Karpas-422 (cell line): ENCODE measurements at regions not wholly inside any gene's neighbourhood (a gene's known extent, or its start where the extent isn't known, plus 50 kb on each side); places are given as distances from the start of the nearest gene placed in this dataset.

Source experiments
- DNase-seq: peaks from one replicate; pipeline ENCODE4 v3.0.0-alpha.2; 2015
- H2AFZ ChIP-seq: fragments of 200-600 bp; sonication (generic); 2 replicates; pipeline ENCODE4 v1.6.1; 2014; ENCODE audit warnings: antibody characterized with exemption, low read length, mixed read lengths
- H3K27ac ChIP-seq: fragments of 200-600 bp; sonication (generic); 2 replicates; pipeline ENCODE4 v1.5.1; 2014; ENCODE audit warnings: mild to moderate bottlenecking, low read length, moderate library complexity
- H3K27me3 ChIP-seq: fragments of 200-600 bp; sonication (generic); 2 replicates; pipeline ENCODE4 v1.6.1; 2014; ENCODE audit warnings: low read length, mixed read lengths
- H3K36me3 ChIP-seq: fragments of 200-600 bp; sonication (generic); 2 replicates; pipeline ENCODE4 v1.6.1; 2014; ENCODE audit warnings: low read length, mixed read lengths; ENCODE audit not compliant: insufficient read depth
- H3K4me1 ChIP-seq: fragments of 200-600 bp; sonication (generic); 2 replicates; pipeline ENCODE4 v1.6.1; 2014; ENCODE audit warnings: mild to moderate bottlenecking, low read length, mixed read lengths
- H3K4me2 ChIP-seq: fragments of 200-600 bp; sonication (generic); 2 replicates; pipeline ENCODE4 v1.6.1; 2014; ENCODE audit warnings: low read length, low read depth, mild to moderate bottlenecking; ENCODE audit not compliant: poor library complexity, severe bottlenecking
- H3K4me3 ChIP-seq: fragments of 200-600 bp; sonication (generic); 2 replicates; pipeline ENCODE4 v1.5.1; 2014; ENCODE audit warnings: mild to moderate bottlenecking, antibody characterized with exemption, low read length, mixed read lengths
- H3K79me2 ChIP-seq: fragments of 200-600 bp; sonication (generic); 2 replicates; pipeline ENCODE4 v1.6.1; 2014; ENCODE audit warnings: mild to moderate bottlenecking, low read length, mixed read lengths
- H3K9ac ChIP-seq: fragments of 200-600 bp; sonication (generic); 2 replicates; pipeline ENCODE4 v1.6.0; 2014; ENCODE audit warnings: low read length
- H3K9me2 ChIP-seq: fragments of 200-600 bp; sonication (generic), shearing (Covaris generic); replicated peaks from 2 replicates; pipeline ENCODE4 v1.6.0; 2014; ENCODE audit warnings: mild to moderate bottlenecking, low read length, moderate library complexity; ENCODE audit not compliant: insufficient read depth
- H3K9me3 ChIP-seq: fragments of 300-700, 200-600 bp; sonication (generic); 2 replicates; pipeline ENCODE4 v1.6.1; 2014; ENCODE audit warnings: low read length, mixed read lengths
- H4K20me1 ChIP-seq: fragments of 200-600 bp; sonication (generic); 2 replicates; pipeline ENCODE4 v1.6.1; 2014; ENCODE audit warnings: mild to moderate bottlenecking, antibody characterized with exemption, low read length, low read depth; ENCODE audit not compliant: insufficient read depth

DNA sequence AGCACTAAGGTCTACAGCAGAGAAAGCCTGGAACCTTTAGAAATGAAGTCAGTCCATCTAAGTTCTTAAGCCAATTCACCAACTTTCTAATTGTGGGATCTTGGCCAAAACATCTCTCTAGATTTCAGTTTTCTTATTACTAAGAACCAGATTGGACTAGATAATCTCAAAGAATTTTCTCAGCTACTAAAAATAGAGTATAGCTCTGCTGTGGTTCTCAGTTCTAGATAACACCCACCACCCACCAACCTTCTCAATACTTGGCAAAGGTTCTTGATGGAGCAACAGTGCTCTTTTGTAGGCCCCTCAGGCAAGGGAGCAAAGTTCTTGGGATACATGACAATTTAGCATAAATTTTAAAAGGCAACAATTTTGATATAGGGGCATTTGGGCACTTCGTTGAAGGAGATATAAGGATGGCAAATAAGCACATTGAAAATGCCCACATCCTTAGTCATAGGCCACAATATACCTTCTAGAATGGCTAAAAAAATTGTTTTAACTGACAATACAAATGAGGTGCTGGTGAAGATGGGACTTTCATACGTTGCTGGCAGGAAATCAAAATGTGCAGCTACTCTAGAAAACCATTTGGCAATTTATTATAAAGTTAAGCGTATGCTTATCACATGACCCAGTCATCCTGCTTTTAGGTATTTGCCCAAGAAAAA is 74.4 kb upstream of the TMEM132E start:
- no peak overlapping the region for H3K4me3 ChIP-seq
- no peaks in the 10 kb centered on the region for H4K20me1 ChIP-seq
- no peak overlapping the region for H2AFZ ChIP-seq
- no peaks in the 10 kb centered on the region for H3K27me3 ChIP-seq
- H3K27ac ChIP-seq = no peak overlapping the region
- H3K36me3 ChIP-seq = no peaks in the 10 kb centered on the region
- H3K79me2 ChIP-seq = no peaks in the 10 kb centered on the region
- H3K4me2 ChIP-seq = no peak overlapping the region
- H3K9ac ChIP-seq = no peak overlapping the region
- H3K9me2 ChIP-seq = no peaks in the 10 kb centered on the region
- H3K9me3 ChIP-seq = no peaks in the 10 kb centered on the region
- no peak for DNase-seq
- no peaks in the 10 kb centered on the region for H3K4me1 ChIP-seq

DNA sequence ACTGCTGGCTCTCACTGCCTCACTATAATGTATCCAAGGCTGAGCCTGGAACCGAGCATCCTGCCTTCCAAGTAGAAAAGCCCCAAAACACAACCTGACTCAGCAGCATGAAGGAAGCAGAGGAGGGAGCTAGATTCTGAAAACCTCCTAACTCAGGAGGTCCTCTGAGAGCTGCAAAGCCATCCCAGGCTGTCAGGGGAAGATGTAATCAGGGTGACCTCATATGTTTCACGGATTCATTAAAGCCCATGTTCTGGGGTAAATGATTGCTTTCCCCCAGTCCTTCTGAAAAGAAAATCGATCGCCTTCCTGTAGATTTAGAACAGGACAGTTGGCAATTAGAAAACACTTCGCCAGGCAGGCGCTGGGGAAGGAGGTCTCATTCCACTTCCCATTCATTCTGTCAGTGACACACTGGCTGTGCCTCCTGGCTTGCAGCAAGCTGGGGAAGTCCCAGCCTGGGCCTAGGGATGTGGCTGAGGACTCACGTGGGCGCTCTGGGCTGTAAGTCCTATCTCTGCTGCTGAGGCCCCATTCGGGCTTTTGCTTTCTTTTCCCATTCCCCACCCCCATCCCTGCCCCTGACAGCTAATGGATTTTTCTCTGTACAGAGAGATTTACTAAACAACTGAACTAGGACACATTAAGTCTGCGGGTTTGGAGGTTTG is 75.7 kb upstream of the TMEM132E start:
- no peaks in the 10 kb centered on the region for H3K36me3 ChIP-seq
- H4K20me1 ChIP-seq = no peaks in the 10 kb centered on the region
- H3K4me2 ChIP-seq = no peak overlapping the region
- H3K9me3 ChIP-seq = no peaks in the 10 kb centered on the region
- no peaks in the 10 kb centered on the region for H3K4me1 ChIP-seq
- no peaks in the 10 kb centered on the region for H3K79me2 ChIP-seq
- H3K9ac ChIP-seq = no peak overlapping the region
- H3K27ac ChIP-seq = no peak overlapping the region
- H3K9me2 ChIP-seq = no peaks in the 10 kb centered on the region
- no peak for DNase-seq
- no peaks in the 10 kb centered on the region for H3K27me3 ChIP-seq
- H2AFZ ChIP-seq = no peak overlapping the region
- H3K4me3 ChIP-seq = no peak overlapping the region

DNA sequence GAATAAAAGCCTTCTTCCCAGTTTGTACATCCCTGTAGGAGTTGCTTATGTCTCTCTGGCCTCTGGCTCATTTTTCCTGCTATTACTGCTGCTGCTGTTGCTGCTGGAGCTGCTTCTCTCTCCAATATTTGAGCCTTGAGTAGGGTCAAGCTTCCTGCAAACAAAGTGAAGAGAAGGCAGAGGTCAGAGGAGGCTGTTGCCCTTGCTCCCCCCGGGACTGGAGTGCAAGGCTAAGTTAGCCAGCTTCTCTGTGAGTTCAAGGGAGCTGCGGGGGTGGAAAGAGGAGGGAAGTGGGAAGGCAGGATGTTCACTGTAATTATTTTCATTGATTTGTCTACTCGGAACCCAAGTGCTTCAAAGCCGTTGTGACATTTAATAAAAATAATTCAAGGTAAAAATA is 77.0 kb upstream of the TMEM132E start:
- no peaks in the 10 kb centered on the region for H3K36me3 ChIP-seq
- H3K9ac ChIP-seq = no peak overlapping the region
- no peaks in the 10 kb centered on the region for H3K9me2 ChIP-seq
- H4K20me1 ChIP-seq = no peaks in the 10 kb centered on the region
- H2AFZ ChIP-seq = no peak overlapping the region
- no peaks in the 10 kb centered on the region for H3K27me3 ChIP-seq
- H3K9me3 ChIP-seq = no peaks in the 10 kb centered on the region
- no peaks in the 10 kb centered on the region for H3K4me1 ChIP-seq
- H3K4me2 ChIP-seq = no peak overlapping the region
- no peak overlapping the region for H3K4me3 ChIP-seq
- H3K79me2 ChIP-seq = no peaks in the 10 kb centered on the region
- no peak for DNase-seq
- no peak overlapping the region for H3K27ac ChIP-seq

DNA sequence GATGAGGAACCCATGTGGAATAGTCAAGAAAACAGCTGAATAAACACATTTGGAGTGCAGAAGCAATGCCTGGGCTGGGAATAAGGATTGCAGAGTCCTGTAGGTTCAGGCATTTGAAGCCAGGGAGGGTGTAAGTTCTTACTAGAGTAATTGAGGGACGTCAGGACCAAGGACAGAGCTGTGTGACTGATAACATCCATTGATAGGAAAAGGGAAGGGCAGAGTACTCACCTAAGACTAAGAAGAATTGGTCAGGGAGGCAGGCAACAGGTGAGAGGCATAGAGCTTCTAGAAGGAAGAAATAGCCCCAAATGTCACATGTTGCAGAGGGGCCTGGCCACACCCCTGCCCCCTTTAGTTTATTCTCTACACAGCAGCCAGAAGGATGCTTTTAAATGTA is 79.8 kb upstream of the TMEM132E start:
- no peaks in the 10 kb centered on the region for H3K79me2 ChIP-seq
- no peak overlapping the region for H3K9ac ChIP-seq
- no peaks in the 10 kb centered on the region for H3K4me1 ChIP-seq
- H2AFZ ChIP-seq = no peak overlapping the region
- no peaks in the 10 kb centered on the region for H3K9me3 ChIP-seq
- H3K4me2 ChIP-seq = no peak overlapping the region
- no peaks in the 10 kb centered on the region for H3K9me2 ChIP-seq
- DNase-seq = peak; percentile 71
- no peak overlapping the region for H3K4me3 ChIP-seq
- H3K27me3 ChIP-seq = no peaks in the 10 kb centered on the region
- H3K36me3 ChIP-seq = no peaks in the 10 kb centered on the region
- H4K20me1 ChIP-seq = no peaks in the 10 kb centered on the region
- no peak overlapping the region for H3K27ac ChIP-seq

DNA sequence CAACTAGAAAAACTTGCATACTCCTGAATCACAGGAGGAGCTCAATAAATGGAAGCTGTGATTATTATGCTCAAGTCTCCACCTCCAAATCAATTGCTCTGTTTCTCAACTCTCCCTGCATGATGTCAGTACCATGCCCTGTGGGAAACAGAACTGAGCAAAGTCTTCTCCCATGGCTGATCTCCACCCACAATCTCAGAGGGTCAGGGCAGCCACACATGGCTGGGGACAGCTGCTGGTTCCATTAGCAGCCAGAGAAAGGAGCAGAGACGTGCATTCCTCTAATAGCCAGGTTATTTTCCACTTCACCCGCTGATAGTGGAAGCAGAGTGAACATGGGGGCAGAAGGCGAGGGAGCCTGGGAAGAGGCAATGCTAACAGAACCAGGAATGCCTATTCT is 85.5 kb upstream of the TMEM132E start:
- H3K4me3 ChIP-seq = no peak overlapping the region
- no peaks in the 10 kb centered on the region for H3K27me3 ChIP-seq
- no peaks in the 10 kb centered on the region for H3K9me2 ChIP-seq
- no peaks in the 10 kb centered on the region for H3K36me3 ChIP-seq
- no peak overlapping the region for H3K4me2 ChIP-seq
- H3K9me3 ChIP-seq = no peaks in the 10 kb centered on the region
- DNase-seq = no peak
- H4K20me1 ChIP-seq = no peaks in the 10 kb centered on the region
- no peak overlapping the region for H2AFZ ChIP-seq
- no peak overlapping the region for H3K9ac ChIP-seq
- H3K27ac ChIP-seq = no peak overlapping the region
- no peaks in the 10 kb centered on the region for H3K79me2 ChIP-seq
- no peaks in the 10 kb centered on the region for H3K4me1 ChIP-seq

DNA sequence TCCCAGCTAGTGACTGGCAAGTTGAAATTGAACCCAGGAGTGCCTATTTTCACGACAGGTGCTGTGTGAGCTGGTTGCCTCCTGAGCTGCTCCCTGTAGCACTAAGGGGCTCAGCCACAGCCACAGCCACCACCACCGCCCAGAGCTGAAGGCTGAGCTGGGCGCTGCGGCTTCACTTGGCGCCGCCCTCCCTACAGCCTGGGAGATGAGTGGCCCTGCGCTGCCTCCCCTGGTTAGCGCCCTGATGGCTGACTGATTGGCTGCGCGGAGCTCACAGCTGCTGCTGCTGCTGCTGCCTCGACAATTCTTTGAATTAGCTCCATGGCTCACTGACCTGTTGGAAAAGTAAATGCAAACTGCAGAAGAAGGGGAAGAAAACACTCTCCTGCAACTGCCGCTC is 91.8 kb upstream of the TMEM132E start:
- no peaks in the 10 kb centered on the region for H3K27me3 ChIP-seq
- H3K27ac ChIP-seq = no peak overlapping the region
- no peak for DNase-seq

DNA sequence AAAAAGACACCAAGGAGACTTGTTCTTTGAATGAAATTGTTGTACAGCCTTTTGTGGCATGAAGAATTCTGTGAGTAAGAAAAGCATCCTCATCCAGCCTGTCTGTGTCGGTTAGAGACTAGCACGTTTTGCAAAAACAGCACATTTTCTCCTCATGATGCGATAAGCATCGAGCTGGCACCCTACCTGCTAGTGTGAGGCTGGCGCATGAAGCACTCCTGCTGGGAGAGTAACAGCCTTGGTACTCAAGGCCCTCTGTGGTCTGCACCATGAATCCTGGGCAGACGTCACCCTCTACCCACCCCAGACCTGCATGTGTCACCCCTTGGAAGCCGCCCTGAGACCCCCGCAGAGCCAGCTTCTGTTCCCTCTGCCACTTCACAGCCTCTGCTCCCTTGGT is 92.6 kb upstream of the TMEM132E start:
- H3K9ac ChIP-seq = no peak overlapping the region
- H3K4me2 ChIP-seq = no peak overlapping the region
- no peak overlapping the region for H3K4me3 ChIP-seq
- no peaks in the 10 kb centered on the region for H3K27me3 ChIP-seq
- DNase-seq = no peak
- no peaks in the 10 kb centered on the region for H3K9me2 ChIP-seq
- H2AFZ ChIP-seq = no peak overlapping the region
- H3K9me3 ChIP-seq = no peaks in the 10 kb centered on the region
- no peaks in the 10 kb centered on the region for H3K4me1 ChIP-seq
- no peak overlapping the region for H3K27ac ChIP-seq
- no peaks in the 10 kb centered on the region for H3K36me3 ChIP-seq
- H3K79me2 ChIP-seq = no peaks in the 10 kb centered on the region
- H4K20me1 ChIP-seq = no peaks in the 10 kb centered on the region

More for the DNA sequence above, 91.8 kb upstream of the TMEM132E start:
- no peaks in the 10 kb centered on the region for H3K4me1 ChIP-seq
- H3K79me2 ChIP-seq = no peaks in the 10 kb centered on the region
- H2AFZ ChIP-seq = no peak overlapping the region
- H3K4me2 ChIP-seq = no peak overlapping the region
- H3K9me2 ChIP-seq = no peaks in the 10 kb centered on the region
- no peak overlapping the region for H3K4me3 ChIP-seq
- no peaks in the 10 kb centered on the region for H4K20me1 ChIP-seq
- no peaks in the 10 kb centered on the region for H3K36me3 ChIP-seq
- no peak overlapping the region for H3K9ac ChIP-seq
- no peaks in the 10 kb centered on the region for H3K9me3 ChIP-seq

DNA sequence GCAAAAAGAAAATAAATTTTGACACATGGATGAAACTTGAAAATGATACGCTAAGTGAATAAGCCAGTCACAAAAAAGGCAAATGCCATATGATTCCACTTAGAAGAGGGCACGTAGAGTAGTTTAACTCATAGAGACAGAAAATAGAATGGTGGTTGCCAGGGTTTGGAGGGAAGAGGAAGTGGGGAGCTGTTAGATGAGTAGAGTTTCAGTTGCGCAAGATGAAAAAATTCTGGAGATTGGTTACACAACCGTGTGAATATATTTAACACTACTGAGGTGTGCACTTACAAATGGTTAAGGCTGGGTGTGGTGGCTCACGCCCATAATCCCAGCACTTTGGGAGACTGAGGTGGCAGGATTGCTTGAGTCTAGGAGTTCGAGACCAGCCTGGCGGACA is 93.4 kb upstream of the TMEM132E start:
- H4K20me1 ChIP-seq = no peaks in the 10 kb centered on the region
- no peak overlapping the region for H3K9ac ChIP-seq
- H2AFZ ChIP-seq = no peak overlapping the region
- no peaks in the 10 kb centered on the region for H3K9me2 ChIP-seq
- H3K4me1 ChIP-seq = no peaks in the 10 kb centered on the region
- no peak overlapping the region for H3K27ac ChIP-seq
- H3K27me3 ChIP-seq = no peaks in the 10 kb centered on the region
- DNase-seq = no peak
- H3K79me2 ChIP-seq = no peaks in the 10 kb centered on the region
- no peak overlapping the region for H3K4me3 ChIP-seq
- H3K36me3 ChIP-seq = no peaks in the 10 kb centered on the region
- no peak overlapping the region for H3K4me2 ChIP-seq
- H3K9me3 ChIP-seq = no peaks in the 10 kb centered on the region
